ENCODE measurements at regions not wholly inside any gene's neighbourhood (a gene's known extent, or its start where the extent isn't known, plus 50 kb on each side); places are given as distances from the start of the nearest gene placed in this dataset.

GRCh38 chr12:107631715-107632114, 53.9 kb upstream of the PWP1 start:
- ChIA-PET POLR2A (no interaction called here), CTCF (ENCODE audit: unreplicated experiment) (no interaction called here)
- H3K27ac ChIP-seq (ENCODE audit: low read depth, low read length, poor library complexity, severe bottlenecking) = no peak overlapping the region
- H3K4me2 ChIP-seq (ENCODE audit: low read length) = no peak overlapping the region
- H3K9me2 ChIP-seq (ENCODE audit: insufficient read depth, low read length) = no peaks in the 10 kb centered on the region
- H3K4me3 ChIP-seq (ENCODE audit: low read depth, low read length, poor library complexity, severe bottlenecking) = no peak overlapping the region
- no peak overlapping the region for H2AFZ ChIP-seq (ENCODE audit: low read length)
- H3K36me3 ChIP-seq (ENCODE audit: insufficient read depth, low read length) = no peaks in the 10 kb centered on the region
- no peaks in the 10 kb centered on the region for H3K79me2 ChIP-seq (ENCODE audit: insufficient read depth, low read depth, low read length)
- H4K20me1 ChIP-seq (ENCODE audit: insufficient read depth, low read length) = no peaks in the 10 kb centered on the region
- BruUV-seq (replicated peaks) = no TSS peak
- H3K9me3 ChIP-seq (ENCODE audit: low read length) = no peaks in the 10 kb centered on the region
- intact Hi-C loops (cut with micrococcal nuclease; ENCODE audit: unreplicated experiment) = no loop called here
- DNase-seq (ENCODE audit: low spot score) = no peak
- no peaks in the 10 kb centered on the region for H3K4me1 ChIP-seq (ENCODE audit: insufficient read depth, low read length, poor library complexity, severe bottlenecking)
- TF ChIP-seq EZH2phosphoT487 (IDR thresholded peaks at IDR 0.05; ENCODE audit: borderline replicate concordance, low read depth, low read length) = no peak
- no peak for TF ChIP-seq CTCF (conservative IDR thresholded peaks at IDR 0.05; ENCODE audit: low read length)

GRCh38 chr12:107632246-107632645, 53.4 kb upstream of the PWP1 start:
- Histone ChIP-seq H3K4me3 (ENCODE audit: low read depth, low read length, poor library complexity, severe bottlenecking) (no peak overlapping the region), H3K27ac (ENCODE audit: low read depth, low read length, poor library complexity, severe bottlenecking) (no peak overlapping the region), H2AFZ (ENCODE audit: low read length) (no peak overlapping the region), H3K36me3 (ENCODE audit: insufficient read depth, low read length) (no peaks in the 10 kb centered on the region), H3K4me1 (ENCODE audit: insufficient read depth, low read length, poor library complexity, severe bottlenecking) (no peaks in the 10 kb centered on the region), H3K4me2 (ENCODE audit: low read length) (no peak overlapping the region), H4K20me1 (ENCODE audit: insufficient read depth, low read length) (no peaks in the 10 kb centered on the region), H3K9me3 (ENCODE audit: low read length) (no peaks in the 10 kb centered on the region), H3K9me2 (ENCODE audit: insufficient read depth, low read length) (no peaks in the 10 kb centered on the region), H3K79me2 (ENCODE audit: insufficient read depth, low read depth, low read length) (no peaks in the 10 kb centered on the region)
- BruUV-seq (replicated peaks) = no TSS peak
- intact Hi-C loops (cut with micrococcal nuclease; ENCODE audit: unreplicated experiment) = no loop called here
- CTCF ChIA-PET (ENCODE audit: unreplicated experiment) = no interaction called here
- no peak for TF ChIP-seq CTCF (conservative IDR thresholded peaks at IDR 0.05; ENCODE audit: low read length)
- TF ChIP-seq EZH2phosphoT487 (IDR thresholded peaks at IDR 0.05; ENCODE audit: borderline replicate concordance, low read depth, low read length) = no peak
- POLR2A ChIA-PET = no interaction called here
- no peak for DNase-seq (ENCODE audit: low spot score)

GRCh38 chr12:107634530-107634929, 51.1 kb upstream of the PWP1 start:
- Histone ChIP-seq H3K4me2 (ENCODE audit: low read length) (no peak overlapping the region), H3K4me3 (ENCODE audit: low read depth, low read length, poor library complexity, severe bottlenecking) (no peak overlapping the region), H3K79me2 (ENCODE audit: insufficient read depth, low read depth, low read length) (no peaks in the 10 kb centered on the region), H3K9me2 (ENCODE audit: insufficient read depth, low read length) (no peaks in the 10 kb centered on the region), H3K4me1 (ENCODE audit: insufficient read depth, low read length, poor library complexity, severe bottlenecking) (no peaks in the 10 kb centered on the region), H4K20me1 (ENCODE audit: insufficient read depth, low read length) (no peaks in the 10 kb centered on the region), H3K9me3 (ENCODE audit: low read length) (no peaks in the 10 kb centered on the region), H3K27ac (ENCODE audit: low read depth, low read length, poor library complexity, severe bottlenecking) (no peak overlapping the region), H2AFZ (ENCODE audit: low read length) (no peak overlapping the region), H3K36me3 (ENCODE audit: insufficient read depth, low read length) (no peaks in the 10 kb centered on the region)
- intact Hi-C loops (cut with micrococcal nuclease; ENCODE audit: unreplicated experiment) = no loop called here
- TF ChIP-seq CTCF (conservative IDR thresholded peaks at IDR 0.05; ENCODE audit: low read length) (no peak), EZH2phosphoT487 (IDR thresholded peaks at IDR 0.05; ENCODE audit: borderline replicate concordance, low read depth, low read length) (no peak)
- ChIA-PET CTCF (ENCODE audit: unreplicated experiment) (no interaction called here), POLR2A (no interaction called here)
- no peak for DNase-seq (ENCODE audit: low spot score)
- BruUV-seq (replicated peaks) = no TSS peak
